Activated naive CD4-positive, alpha-beta T cell treated with anti-CD3 and anti-CD28 coated beads, Interleukin-2, amount 50 U/mL, for 72 hours (primary cell): ENCODE measurements at regions not wholly inside any gene's neighbourhood (a gene's known extent, or its start where the extent isn't known, plus 50 kb on each side); places are given as distances from the start of the nearest gene placed in this dataset.

ENCODE experiments used
- ATAC-seq, 2 donors: fragments of 150-1000 bp; cut with Tn5 transposase; 2 replicates each; pipeline ENCODE4 v1.10.0; 2021; ENCODE audit warnings: mild to moderate bottlenecking in 2 of 2, moderate library complexity in 2 of 2
- DNase-seq, 2 donors: peaks; one replicate each; pipeline ENCODE4 v3.0.0; 2021 to 2022; ENCODE audit warnings: low spot score in 2 of 2
- H3K27ac Mint-ChIP-seq, 2 donors: one replicate each; pipeline ENCODE4 v1.8.0; 2022; ENCODE audit warnings: mild to moderate bottlenecking in 2 of 2, mixed read lengths in 2 of 2
- H3K36me3 Mint-ChIP-seq, 2 donors: one replicate each; pipeline ENCODE4 v1.8.0; 2022; ENCODE audit warnings: mixed read lengths in 2 of 2
- H3K9me3 Mint-ChIP-seq, 2 donors: one replicate each; pipeline ENCODE4 v1.8.0; 2022; ENCODE audit warnings: mixed read lengths in 2 of 2

- Mint-ChIP-seq H3K27ac (no peak overlapping the region), H3K36me3 (no peaks in the 10 kb centered on the region), H3K9me3 (peaks cover 0 to 8% of the 10 kb centered on the region in 2 donors)
- ATAC-seq (no peak), DNase-seq (no peak)
Observed at GRCh38 chr4:181693517-181693916, 549.7 kb upstream of the TENM3 start.

DNA sequence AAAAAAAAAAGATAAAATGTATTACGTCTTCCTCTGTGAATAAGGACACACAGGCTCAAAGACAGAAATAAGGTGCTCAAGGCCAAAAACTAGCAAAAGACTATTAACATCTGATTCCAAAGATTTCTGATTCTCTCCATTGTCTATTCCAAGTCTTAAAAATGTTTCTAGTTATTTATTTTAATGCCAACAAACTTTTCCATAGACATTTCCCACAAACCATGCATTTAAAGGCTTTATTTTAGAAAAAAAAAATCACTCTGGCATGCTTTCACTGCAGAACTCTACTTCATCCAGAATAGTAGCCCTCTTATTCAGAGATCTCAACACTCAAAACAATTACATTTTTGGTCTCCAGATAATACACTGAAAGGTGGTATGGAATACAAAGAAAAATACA is 545.0 kb upstream of the TENM3 start:
- H3K36me3 Mint-ChIP-seq, result no peaks in the 10 kb centered on the region
- H3K27ac Mint-ChIP-seq, result no peak overlapping the region
- peaks cover 0 to 3% of the 10 kb centered on the region in 2 donors for H3K9me3 Mint-ChIP-seq
- ATAC-seq (no peak), DNase-seq (no peak)

DNA sequence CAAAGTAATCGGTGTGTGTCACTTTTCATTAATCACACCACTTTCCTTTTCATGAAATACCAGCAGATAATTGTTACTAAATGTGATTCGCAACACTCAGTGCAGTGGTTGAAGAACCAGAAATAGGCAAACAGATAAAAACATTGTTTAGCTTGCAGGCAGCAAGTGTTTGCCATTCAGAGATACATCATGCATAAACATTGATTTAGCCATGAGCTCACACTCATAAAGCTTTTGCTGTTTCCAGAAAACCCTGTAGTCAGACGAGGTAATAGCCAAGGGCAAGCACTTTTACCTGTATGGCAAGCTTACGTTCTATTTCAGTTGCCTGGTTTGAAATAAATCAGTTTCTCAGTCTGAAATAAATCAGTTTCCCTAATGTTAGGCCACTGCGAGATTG is 542.0 kb upstream of the TENM3 start:
- peaks cover 0 to 5% of the 10 kb centered on the region in 2 donors for H3K36me3 Mint-ChIP-seq
- DNase-seq (no peak), ATAC-seq (no peak)
- peaks cover 7 to 10% of the 10 kb centered on the region in 2 donors for H3K9me3 Mint-ChIP-seq
- H3K27ac Mint-ChIP-seq, result no peak overlapping the region

- Mint-ChIP-seq H3K27ac (no peak overlapping the region), H3K36me3 (peaks cover 0 to 5% of the 10 kb centered on the region in 2 donors), H3K9me3 (peaks cover 7 to 8% of the 10 kb centered on the region in 2 donors)
- ATAC-seq (no peak), DNase-seq (no peak)
Observed at GRCh38 chr4:181701894-181702293, 541.3 kb upstream of the TENM3 start.

GRCh38 chr4:181702864-181703495 is 540.2 kb upstream of the TENM3 start:
- H3K9me3 Mint-ChIP-seq, result peaks cover 7 to 8% of the 10 kb centered on the region in 2 donors
- H3K36me3 Mint-ChIP-seq, result peaks cover 0 to 5% of the 10 kb centered on the region in 2 donors
- no peak for DNase-seq
- H3K27ac Mint-ChIP-seq, result no peak overlapping the region
- no peak for ATAC-seq

- Mint-ChIP-seq H3K36me3 (peaks cover 0 to 10% of the 10 kb centered on the region in 2 donors), H3K9me3 (peaks cover 19 to 24% of the 10 kb centered on the region in 2 donors), H3K27ac (no peak overlapping the region)
- DNase-seq (no peak), ATAC-seq (no peak)
Observed at GRCh38 chr4:181710143-181710542, 533.1 kb upstream of the TENM3 start.

DNA sequence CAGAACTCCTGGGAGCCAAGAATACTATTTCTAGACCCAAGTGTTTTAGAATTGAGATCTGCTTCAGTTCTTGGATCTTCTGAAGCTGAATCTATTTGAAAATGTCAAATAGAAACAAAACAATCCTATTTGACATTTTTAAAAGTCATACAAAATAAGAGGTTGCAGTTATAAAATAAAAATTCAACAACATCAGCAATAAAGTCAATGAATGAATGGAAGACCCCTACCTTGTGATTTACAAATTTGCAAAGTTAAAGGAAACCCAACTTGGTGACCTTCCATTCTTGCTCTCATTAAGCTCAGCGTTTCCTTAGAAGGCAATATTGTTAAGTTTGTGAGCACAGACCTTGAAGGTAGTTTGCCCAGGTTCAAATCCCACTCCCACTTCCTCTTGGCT is 531.8 kb upstream of the TENM3 start:
- Mint-ChIP-seq H3K36me3 (peaks cover 0 to 10% of the 10 kb centered on the region in 2 donors), H3K27ac (no peak overlapping the region), H3K9me3 (peaks cover 19 to 24% of the 10 kb centered on the region in 2 donors)
- DNase-seq (no peak), ATAC-seq (no peak)

DNA sequence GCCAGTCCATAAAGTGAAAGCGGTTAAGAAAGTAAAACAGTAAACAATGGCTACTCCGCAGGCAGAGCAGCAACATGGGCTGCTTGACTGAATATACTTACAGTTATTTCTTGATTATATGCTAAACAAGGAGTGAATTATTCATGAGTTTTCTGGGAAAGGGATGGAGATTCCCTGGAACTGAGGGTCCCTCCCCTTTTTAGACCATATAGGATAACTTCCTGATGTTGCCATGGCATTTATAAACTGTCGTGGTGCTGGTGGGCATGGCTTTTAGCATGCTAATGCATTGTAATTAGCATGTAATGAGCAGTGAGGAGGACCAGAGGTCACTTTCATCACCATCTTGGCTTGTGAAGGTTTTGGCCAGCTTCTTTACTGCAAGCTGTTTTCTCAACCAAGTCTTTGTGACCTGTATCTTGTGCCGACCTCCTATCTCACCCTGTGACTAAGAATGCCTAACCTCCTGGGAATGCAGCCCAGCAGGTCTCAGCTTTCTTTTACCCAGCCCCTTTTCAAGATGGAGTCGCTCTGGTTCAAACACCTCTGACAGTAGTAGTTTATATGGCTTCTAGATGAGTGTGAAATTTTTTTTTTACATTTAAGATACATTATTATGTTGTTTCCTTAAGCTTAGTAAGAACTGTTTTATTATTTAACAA is 514.8 kb upstream of the TENM3 start:
- DNase-seq (no peak), ATAC-seq (no peak)
- Mint-ChIP-seq H3K27ac (no peak overlapping the region), H3K36me3 (peaks cover 0 to 1% of the 10 kb centered on the region in 2 donors), H3K9me3 (peaks cover 4 to 12% of the 10 kb centered on the region in 2 donors)

- Mint-ChIP-seq H3K27ac (no peak overlapping the region), H3K9me3 (peaks cover 4 to 7% of the 10 kb centered on the region in 2 donors)
Observed at GRCh38 chr4:181731900-181732299, 511.3 kb upstream of the TENM3 start.

GRCh38 chr4:181737744-181738143 is 505.5 kb upstream of the TENM3 start:
- Mint-ChIP-seq H3K9me3 (peaks cover 0 to 6% of the 10 kb centered on the region in 2 donors), H3K27ac (no peak overlapping the region), H3K36me3 (no peaks in the 10 kb centered on the region)
- DNase-seq (no peak), ATAC-seq (no peak)

More at GRCh38 chr4:181731900-181732299, 511.3 kb upstream of the TENM3 start:
- H3K36me3 Mint-ChIP-seq, result no peaks in the 10 kb centered on the region
- no peak for ATAC-seq
- DNase-seq, result no peak

GRCh38 chr4:181739031-181739430 is 504.2 kb upstream of the TENM3 start:
- no peak overlapping the region for H3K27ac Mint-ChIP-seq
- no peaks in the 10 kb centered on the region for H3K36me3 Mint-ChIP-seq
- H3K9me3 Mint-ChIP-seq, result peaks cover 0 to 10% of the 10 kb centered on the region in 2 donors
- DNase-seq (no peak), ATAC-seq (no peak)

GRCh38 chr4:181741513-181741912 is 501.7 kb upstream of the TENM3 start:
- DNase-seq (no peak), ATAC-seq (no peak)
- H3K27ac Mint-ChIP-seq, result no peak overlapping the region
- peaks cover 0 to 10% of the 10 kb centered on the region in 2 donors for H3K9me3 Mint-ChIP-seq
- H3K36me3 Mint-ChIP-seq, result no peaks in the 10 kb centered on the region

DNA sequence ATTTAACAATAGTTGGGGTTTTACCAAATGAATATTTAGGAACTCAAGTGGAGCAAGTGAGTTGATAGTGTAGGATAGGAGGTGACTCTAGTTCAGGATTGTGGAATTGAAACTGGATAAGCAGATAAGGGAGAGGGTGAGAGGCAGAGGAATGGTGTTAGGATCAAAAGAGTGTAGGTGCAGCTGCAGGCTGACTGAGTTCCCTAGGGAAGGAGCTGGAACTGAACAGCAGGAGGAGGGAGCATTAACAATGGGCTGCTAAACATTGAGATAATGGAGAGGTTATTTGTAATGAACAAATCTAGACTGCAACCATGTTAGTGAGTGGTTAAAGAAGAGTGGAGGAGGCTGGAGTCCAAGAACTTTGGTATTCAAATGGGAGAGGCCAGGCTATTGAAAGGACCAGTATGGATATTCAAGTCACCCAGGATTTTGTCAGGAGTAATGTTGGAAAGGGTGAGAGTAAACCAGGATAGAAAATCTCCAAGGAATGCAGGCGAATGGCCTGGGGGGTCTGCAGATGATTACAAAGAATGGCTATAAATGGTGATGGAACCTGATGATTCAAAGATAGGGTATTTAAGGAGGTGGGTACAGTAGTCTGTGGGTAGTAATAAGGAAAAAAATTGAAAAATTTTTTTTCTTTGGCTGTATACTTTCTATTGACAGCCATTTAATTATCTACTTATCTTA is 497.1 kb upstream of the TENM3 start:
- no peaks in the 10 kb centered on the region for H3K36me3 Mint-ChIP-seq

GRCh38 chr4:181748581-181748980 is 494.6 kb upstream of the TENM3 start:
- ATAC-seq, result no peak
- Mint-ChIP-seq H3K9me3 (peaks cover 0 to 4% of the 10 kb centered on the region in 2 donors), H3K27ac (no peak overlapping the region), H3K36me3 (no peaks in the 10 kb centered on the region)
- DNase-seq, result no peak

More for the DNA sequence above, 497.1 kb upstream of the TENM3 start:
- ATAC-seq (no peak), DNase-seq (no peak)
- peaks cover 0 to 10% of the 10 kb centered on the region in 2 donors for H3K9me3 Mint-ChIP-seq
- H3K27ac Mint-ChIP-seq, result no peak overlapping the region

GRCh38 chr4:181752516-181752915 is 490.7 kb upstream of the TENM3 start:
- Mint-ChIP-seq H3K36me3 (no peaks in the 10 kb centered on the region), H3K9me3 (peaks cover 0 to 4% of the 10 kb centered on the region in 2 donors), H3K27ac (no peak overlapping the region)
- ATAC-seq (no peak), DNase-seq (no peak)

DNA sequence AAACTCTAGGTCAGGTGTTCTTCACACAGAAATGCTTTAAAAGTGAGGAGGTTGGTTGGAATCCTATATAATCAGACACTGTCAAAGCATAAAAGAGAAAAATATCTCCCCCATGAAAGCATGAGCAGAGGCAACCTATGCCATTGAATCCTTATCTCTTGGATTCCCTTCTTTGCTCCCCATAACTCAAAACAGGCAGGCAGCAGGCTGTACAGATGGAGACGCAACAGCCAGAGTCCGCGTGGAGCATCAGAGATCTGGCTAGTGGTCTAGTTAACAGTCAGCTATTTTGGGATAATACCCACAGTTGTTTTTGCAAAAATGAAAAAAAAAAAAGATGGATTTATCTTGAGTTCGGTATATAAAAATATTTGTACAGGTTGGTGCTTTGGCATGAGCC is 490.0 kb upstream of the TENM3 start:
- DNase-seq (no peak), ATAC-seq (no peak)
- Mint-ChIP-seq H3K27ac (no peak overlapping the region), H3K9me3 (peaks cover 0 to 4% of the 10 kb centered on the region in 2 donors), H3K36me3 (no peaks in the 10 kb centered on the region)

DNA sequence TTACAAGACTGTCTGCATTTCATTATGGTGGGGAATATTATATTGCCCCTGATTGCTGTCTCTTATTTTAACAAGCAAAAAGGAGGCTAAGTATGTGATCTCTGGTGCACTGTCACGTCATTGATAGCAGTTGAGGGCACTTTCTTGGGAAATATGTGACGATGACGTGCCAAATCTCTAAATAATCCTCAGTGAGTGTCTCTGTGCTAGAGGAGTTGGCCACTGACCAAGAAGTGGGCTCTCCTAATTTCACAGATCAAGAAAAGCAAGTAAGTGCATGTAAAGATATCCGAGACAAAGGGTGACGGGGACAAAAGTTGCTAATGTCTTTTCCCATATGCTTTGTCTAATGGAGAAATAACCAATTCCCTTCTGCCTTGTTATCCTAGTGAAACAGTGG is 487.4 kb upstream of the TENM3 start:
- peaks cover 1 to 8% of the 10 kb centered on the region in 2 donors for H3K9me3 Mint-ChIP-seq
- DNase-seq (no peak), ATAC-seq (no peak)
- H3K27ac Mint-ChIP-seq, result no peak overlapping the region
- no peaks in the 10 kb centered on the region for H3K36me3 Mint-ChIP-seq
